Testis (tissue), 2 donors: ENCODE measurements at regions not wholly inside any gene's neighbourhood (a gene's known extent, or its start where the extent isn't known, plus 50 kb on each side); places are given as distances from the start of the nearest gene placed in this dataset.

ENCODE experiments used
- DNase-seq: peaks from one replicate; pipeline ENCODE4 v3.0.0-alpha.2; 2019
- H3K27ac ChIP-seq, 2 donors: fragments of 200-600 bp; sonication (generic); one replicate each; pipeline ENCODE4 v1.5.1; 2019
- H3K27me3 ChIP-seq: fragments of 200-600 bp; sonication (generic); one replicate; pipeline ENCODE4 v1.5.1; 2019
- H3K36me3 ChIP-seq: fragments of 200-600 bp; sonication (generic); one replicate; pipeline ENCODE4 v1.5.1; 2017; ENCODE audit warnings: low read depth; ENCODE audit errors: missing control alignments
- H3K4me1 ChIP-seq: fragments of 200-600 bp; sonication (generic); one replicate; pipeline ENCODE4 v1.5.1; 2019
- H3K4me3 ChIP-seq, 2 donors: fragments of 200-600 bp; sonication (generic); one replicate each; pipeline ENCODE4 v1.5.1; 2017 to 2019
- H3K9me3 ChIP-seq: fragments of 200-600 bp; sonication (generic); one replicate; pipeline ENCODE4 v1.5.1; 2017
- POLR2A ChIP-seq: fragments of 450-650 bp; IDR thresholded peaks from one replicate; pipeline ENCODE4 v1.6.1; 2017; ENCODE audit warnings: antibody characterized with exemption, mild to moderate bottlenecking, moderate library complexity
- WGBS, 2 donors: methylation state at CpG; one replicate each; pipeline ENCODE4 v1.1.5; 2018; 5-methylcytosine and 5-hydroxymethylcytosine counted together
- intact Hi-C: fragments of 100-400 bp; cut with DNase I; formaldehyde crosslinking; loops from one replicate; pipeline ENCODE4 v1.15.1; 2023; ENCODE audit warnings: low total_unique reads
- TF ChIP-seq, protein P1 (sequence below), 3 experiments: fragments of 450-650 bp in 2 of 3; fragments of 200-600 bp in 1 of 3; sonication (generic) in 1 of 3; IDR thresholded peaks; one replicate each; pipeline ENCODE4 v1.5.1; 2016 to 2019; ENCODE audit warnings: antibody characterized with exemption in 3 of 3, mild to moderate bottlenecking in 2 of 3, moderate library complexity in 1 of 3

DNA sequence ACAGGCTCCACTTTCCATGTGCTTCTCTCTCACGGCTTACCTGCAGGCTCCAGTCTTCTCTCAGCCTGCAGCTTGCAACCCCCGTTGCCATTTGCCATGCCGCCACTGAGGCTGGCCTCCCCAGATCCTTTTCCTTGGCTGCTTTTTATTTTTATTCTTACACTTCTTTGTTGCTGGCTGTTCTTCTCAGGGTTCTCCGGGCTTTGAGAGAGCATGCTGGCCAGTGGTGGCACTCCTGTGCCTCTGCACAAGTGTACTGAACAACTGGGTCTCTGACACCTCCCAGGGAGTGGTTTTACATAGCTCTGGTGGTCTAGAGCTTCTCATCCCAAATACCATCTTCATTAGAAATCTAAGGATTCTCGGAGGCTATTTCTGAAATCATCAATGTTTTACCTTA lies 241.7 kb upstream of the MTNR1B start:
- H3K9me3 ChIP-seq, result no peaks in the 10 kb centered on the region
- no peak for DNase-seq
- no peaks in the 10 kb centered on the region for H3K4me1 ChIP-seq
- WGBS, 2 donors, result 93 to 96% methylated on average over 5 of the region's 5 CpGs
- no peak overlapping the region for H3K27ac ChIP-seq
- H3K36me3 ChIP-seq, result no peaks in the 10 kb centered on the region
- intact Hi-C loops, result no loop called here
- H3K4me3 ChIP-seq, result no peak overlapping the region
- TF ChIP-seq, protein P1, sequence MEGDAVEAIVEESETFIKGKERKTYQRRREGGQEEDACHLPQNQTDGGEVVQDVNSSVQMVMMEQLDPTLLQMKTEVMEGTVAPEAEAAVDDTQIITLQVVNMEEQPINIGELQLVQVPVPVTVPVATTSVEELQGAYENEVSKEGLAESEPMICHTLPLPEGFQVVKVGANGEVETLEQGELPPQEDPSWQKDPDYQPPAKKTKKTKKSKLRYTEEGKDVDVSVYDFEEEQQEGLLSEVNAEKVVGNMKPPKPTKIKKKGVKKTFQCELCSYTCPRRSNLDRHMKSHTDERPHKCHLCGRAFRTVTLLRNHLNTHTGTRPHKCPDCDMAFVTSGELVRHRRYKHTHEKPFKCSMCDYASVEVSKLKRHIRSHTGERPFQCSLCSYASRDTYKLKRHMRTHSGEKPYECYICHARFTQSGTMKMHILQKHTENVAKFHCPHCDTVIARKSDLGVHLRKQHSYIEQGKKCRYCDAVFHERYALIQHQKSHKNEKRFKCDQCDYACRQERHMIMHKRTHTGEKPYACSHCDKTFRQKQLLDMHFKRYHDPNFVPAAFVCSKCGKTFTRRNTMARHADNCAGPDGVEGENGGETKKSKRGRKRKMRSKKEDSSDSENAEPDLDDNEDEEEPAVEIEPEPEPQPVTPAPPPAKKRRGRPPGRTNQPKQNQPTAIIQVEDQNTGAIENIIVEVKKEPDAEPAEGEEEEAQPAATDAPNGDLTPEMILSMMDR (IDR thresholded peaks at IDR 0.05), result no peak
- TF ChIP-seq POLR2A, result no peak
- no peaks in the 10 kb centered on the region for H3K27me3 ChIP-seq

DNA sequence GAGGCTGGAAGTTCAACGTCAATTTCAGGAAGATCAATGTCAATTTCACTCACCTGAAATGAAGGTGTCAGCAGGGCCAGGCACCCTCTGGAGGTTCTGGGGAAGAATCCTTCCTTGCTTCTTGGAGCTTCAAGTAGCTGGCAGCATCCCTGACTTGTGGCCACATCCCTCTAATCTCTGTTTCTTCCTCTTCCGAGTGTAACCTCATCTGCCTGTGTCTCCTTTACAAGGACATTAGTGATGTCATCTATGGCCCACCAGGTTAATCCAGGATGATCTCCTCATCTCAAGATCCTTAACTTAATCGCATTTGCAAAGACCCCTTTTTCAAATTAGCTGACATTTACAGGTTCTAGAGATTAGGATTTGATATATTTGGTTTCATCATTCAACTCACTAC lies 240.8 kb upstream of the MTNR1B start:
- H3K9me3 ChIP-seq, result no peaks in the 10 kb centered on the region
- no peaks in the 10 kb centered on the region for H3K27me3 ChIP-seq
- H3K27ac ChIP-seq, result no peak overlapping the region
- 76 to 77% methylated on average over 3 of the region's 3 CpGs for WGBS, 2 donors
- TF ChIP-seq, protein P1 (IDR thresholded peaks at IDR 0.05), result no peak
- no peak for DNase-seq
- intact Hi-C loops, result no loop called here
- H3K4me1 ChIP-seq, result no peaks in the 10 kb centered on the region
- no peaks in the 10 kb centered on the region for H3K36me3 ChIP-seq
- no peak overlapping the region for H3K4me3 ChIP-seq

DNA sequence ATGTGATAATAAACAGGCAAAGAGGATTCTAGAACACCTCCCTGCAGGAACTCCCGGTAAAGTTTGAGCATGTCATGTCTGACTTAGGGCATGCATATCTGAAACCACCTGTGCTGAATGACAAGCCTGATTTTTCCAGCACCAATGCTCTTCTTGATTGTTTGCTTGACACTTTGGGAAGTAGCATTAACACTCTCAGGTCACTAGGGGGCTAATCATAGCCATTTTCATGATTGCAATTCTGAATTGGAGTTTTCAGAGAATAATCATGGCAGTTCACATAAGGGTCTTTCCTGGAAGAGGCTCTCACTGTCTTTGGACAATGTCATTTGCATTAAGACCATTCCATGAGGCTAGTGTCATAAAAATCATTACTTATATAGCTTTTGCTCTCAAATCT lies 234.4 kb upstream of the MTNR1B start:
- no peak for TF ChIP-seq POLR2A
- TF ChIP-seq, protein P1 (IDR thresholded peaks at IDR 0.05), result peak in 1 of 3 experiments; percentile 29
- H3K27ac ChIP-seq, result no peak overlapping the region
- H3K4me3 ChIP-seq, result no peak overlapping the region
- H3K36me3 ChIP-seq, result no peaks in the 10 kb centered on the region
- H3K27me3 ChIP-seq, result no peaks in the 10 kb centered on the region
- no peak for DNase-seq
- H3K9me3 ChIP-seq, result no peaks in the 10 kb centered on the region
- peaks cover 6% of the 10 kb centered on the region for H3K4me1 ChIP-seq
- intact Hi-C loops, result no loop called here
- WGBS, 2 donors, result 86 to 92% methylated on average over 1 of the region's 1 CpG

DNA sequence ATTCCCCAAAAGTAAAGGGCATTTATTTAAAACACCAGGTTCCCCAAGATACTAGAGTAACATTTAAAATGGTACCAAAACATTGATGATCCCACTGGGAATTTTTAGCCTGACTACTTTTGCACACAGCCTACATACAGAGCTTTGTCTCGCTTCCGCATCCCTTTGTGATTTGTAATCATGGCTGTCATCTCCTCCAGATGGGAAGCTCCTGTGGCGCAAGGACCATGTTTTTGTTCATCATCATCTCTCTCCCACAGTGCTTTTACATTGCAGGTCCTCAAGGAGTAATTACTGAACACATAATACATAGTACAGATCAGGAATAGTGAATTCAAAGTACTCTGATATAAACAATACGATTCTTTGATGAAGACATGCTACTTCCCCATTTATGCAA lies 231.2 kb upstream of the MTNR1B start:
- 93 to 95% methylated on average over 4 of the region's 4 CpGs for WGBS, 2 donors
- Histone ChIP-seq H3K4me3 (no peak overlapping the region), H3K36me3 (no peaks in the 10 kb centered on the region), H3K27ac (no peak overlapping the region), H3K4me1 (peaks cover 6% of the 10 kb centered on the region), H3K9me3 (no peaks in the 10 kb centered on the region), H3K27me3 (no peaks in the 10 kb centered on the region)
- TF ChIP-seq, protein P1 (IDR thresholded peaks at IDR 0.05), result no peak
- no peak for TF ChIP-seq POLR2A
- intact Hi-C loops, result no loop called here
- DNase-seq, result no peak

DNA sequence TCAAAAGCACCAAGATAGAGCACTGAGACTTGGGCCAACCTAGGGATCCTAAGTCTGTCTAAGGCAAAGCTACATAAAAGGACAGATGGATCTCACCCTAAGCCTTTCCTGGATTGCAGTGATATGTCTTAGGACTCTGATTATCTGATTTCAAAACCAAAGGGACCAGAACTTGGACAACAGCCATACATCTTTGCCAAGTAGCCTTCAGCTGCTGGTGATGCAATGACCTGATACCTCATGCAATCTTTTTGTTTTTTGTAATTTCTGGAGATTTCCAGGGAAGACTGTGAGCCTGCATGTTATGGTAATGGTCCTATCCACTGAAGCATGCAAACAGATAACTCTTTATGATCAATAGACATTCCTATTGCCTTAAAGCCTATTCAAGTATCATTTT lies 230.4 kb upstream of the MTNR1B start:
- DNase-seq, result peak; percentile 18
- no peaks in the 10 kb centered on the region for H3K36me3 ChIP-seq
- no peaks in the 10 kb centered on the region for H3K9me3 ChIP-seq
- H3K4me1 ChIP-seq, result peaks cover 6% of the 10 kb centered on the region
- no peak overlapping the region for H3K27ac ChIP-seq
- H3K27me3 ChIP-seq, result no peaks in the 10 kb centered on the region
- no peak overlapping the region for H3K4me3 ChIP-seq
- intact Hi-C loops, result no loop called here
- TF ChIP-seq, protein P1 (IDR thresholded peaks at IDR 0.05), result no peak
- TF ChIP-seq POLR2A, result no peak
